HEK293 (cell line): ENCODE measurements at regions not wholly inside any gene's neighbourhood (a gene's known extent, or its start where the extent isn't known, plus 50 kb on each side); places are given as distances from the start of the nearest gene placed in this dataset.

Experiments used
- CTCF ChIA-PET: fragments of 350-600 bp; formaldehyde crosslinking; extraction: SDS; loops from one replicate; lab custom pipeline; 2021; ENCODE audit warnings: antibody characterized with exemption; lab: Yijun Ruan, JAX
- POLR2A ChIA-PET: fragments of 300-600 bp; formaldehyde crosslinking; extraction: SDS; loops from one replicate; lab custom pipeline; 2020; ENCODE audit warnings: antibody characterized with exemption, inconsistent platforms; lab: Yijun Ruan, JAX
- H3K27ac ChIP-seq: fragments of 200-500 bp; sonication (Bioruptor generic); 2 replicates; pipeline ENCODE4 v1.5.1; 2014; ENCODE audit warnings: low read depth, low read length, control low read depth, inconsistent platforms; ENCODE audit errors: extremely low read depth
- H3K36me3 ChIP-seq, 2 experiments: fragments of 200-500 bp in 1 of 2; sonication (Bioruptor generic) in 1 of 2; 1 replicate in 1 of 2; 2 replicates in 1 of 2; pipeline ENCODE4 v1.5.1; 2014 to 2017; ENCODE audit warnings: inconsistent platforms in 2 of 2, low read length in 2 of 2; ENCODE audit not compliant: control insufficient read depth in 2 of 2, insufficient read depth in 1 of 2
- H3K4me1 ChIP-seq: fragments of 200-500 bp; sonication (Bioruptor generic); 2 replicates; pipeline ENCODE4 v1.5.1; 2014; ENCODE audit warnings: mild to moderate bottlenecking, low read length, inconsistent platforms; ENCODE audit not compliant: control insufficient read depth, insufficient read depth
- H3K4me3 ChIP-seq: 2 replicates; pipeline ENCODE4 v1.5.1; 2011; ENCODE audit warnings: low read depth, mild to moderate bottlenecking, control low read depth, low read length, moderate library complexity
- H3K9me3 ChIP-seq: fragments of 200-500 bp; sonication (Bioruptor generic); 2 replicates; pipeline ENCODE4 v1.5.1; 2014; ENCODE audit warnings: low read depth, low read length, inconsistent platforms; ENCODE audit not compliant: control insufficient read depth, insufficient read depth
- GLIS1 ChIP-seq: fragments of 450-650 bp; formaldehyde crosslinking; IDR thresholded peaks from 2 replicates; pipeline ENCODE4 v1.5.1; 2016; ENCODE audit warnings: missing biosample characterization, missing genetic modification characterization
- KLF8 ChIP-seq: fragments of 450-650 bp; formaldehyde crosslinking; IDR thresholded peaks from 2 replicates; pipeline ENCODE4 v1.5.1; 2016; ENCODE audit warnings: missing biosample characterization, missing genetic modification characterization
- REST ChIP-seq: fragments of 450-650 bp; formaldehyde crosslinking; IDR thresholded peaks from 2 replicates; pipeline ENCODE4 v1.5.1; 2016; ENCODE audit warnings: missing biosample characterization, missing genetic modification characterization
- SP7 ChIP-seq: fragments of 450-650 bp; formaldehyde crosslinking; IDR thresholded peaks from 2 replicates; pipeline ENCODE4 v1.5.1; 2016; ENCODE audit warnings: missing biosample characterization, missing genetic modification characterization
- TRIM28 ChIP-seq: IDR thresholded peaks from 2 replicates; pipeline ENCODE4 v1.6.1; 2011; ENCODE audit warnings: low read length, control low read depth, borderline replicate concordance
- ZBTB20 ChIP-seq: fragments of 450-650 bp; formaldehyde crosslinking; IDR thresholded peaks from 2 replicates; pipeline ENCODE4 v1.5.1; 2016; ENCODE audit warnings: missing biosample characterization, missing genetic modification characterization
- ZBTB6 ChIP-seq: fragments of 450-650 bp; formaldehyde crosslinking; IDR thresholded peaks from 2 replicates; pipeline ENCODE4 v1.5.1; 2017; ENCODE audit warnings: missing biosample characterization, missing genetic modification characterization
- ZNF112 ChIP-seq: fragments of 450-650 bp; formaldehyde crosslinking; IDR thresholded peaks from 2 replicates; pipeline ENCODE4 v1.5.0; 2017; ENCODE audit warnings: missing biosample characterization, missing genetic modification characterization
- ZNF121 ChIP-seq: fragments of 450-650 bp; formaldehyde crosslinking; IDR thresholded peaks from 2 replicates; pipeline ENCODE4 v1.5.1; 2016; ENCODE audit warnings: missing biosample characterization, missing genetic modification characterization
- ZNF146 ChIP-seq: fragments of 450-650 bp; formaldehyde crosslinking; IDR thresholded peaks from 2 replicates; pipeline ENCODE4 v1.5.1; 2016; ENCODE audit warnings: missing biosample characterization, missing genetic modification characterization
- ZNF18 ChIP-seq: fragments of 450-650 bp; formaldehyde crosslinking; IDR thresholded peaks from 2 replicates; pipeline ENCODE4 v1.5.1; 2016; ENCODE audit warnings: missing biosample characterization, missing genetic modification characterization
- ZNF19 ChIP-seq: fragments of 450-650 bp; formaldehyde crosslinking; IDR thresholded peaks from 2 replicates; pipeline ENCODE4; 2016; ENCODE audit warnings: missing biosample characterization, missing genetic modification characterization, low read depth
- ZNF202 ChIP-seq: fragments of 450-650 bp; formaldehyde crosslinking; IDR thresholded peaks from 2 replicates; pipeline ENCODE4 v1.5.1; 2016; ENCODE audit warnings: missing biosample characterization, missing genetic modification characterization, borderline replicate concordance
- ZNF248 ChIP-seq: fragments of 450-650 bp; formaldehyde crosslinking; IDR thresholded peaks from 2 replicates; pipeline ENCODE4 v1.5.1; 2017; ENCODE audit warnings: missing biosample characterization, missing genetic modification characterization
- ZNF335 ChIP-seq: fragments of 450-650 bp; formaldehyde crosslinking; conservative IDR thresholded peaks from 2 replicates; pipeline ENCODE4 v1.5.1; 2016; ENCODE audit warnings: missing biosample characterization, missing genetic modification characterization
- ZNF341 ChIP-seq: fragments of 450-650 bp; formaldehyde crosslinking; IDR thresholded peaks from 2 replicates; pipeline ENCODE4; 2016; ENCODE audit warnings: low read depth, missing biosample characterization, missing genetic modification characterization
- ZNF354C ChIP-seq: fragments of 450-650 bp; formaldehyde crosslinking; IDR thresholded peaks from 2 replicates; pipeline ENCODE4 v1.5.1; 2016; ENCODE audit warnings: missing biosample characterization, missing genetic modification characterization, low read depth, borderline replicate concordance
- ZNF394 ChIP-seq: fragments of 450-650 bp; formaldehyde crosslinking; IDR thresholded peaks from 2 replicates; pipeline ENCODE4 v1.5.1; 2016; ENCODE audit warnings: missing biosample characterization, missing genetic modification characterization, mild to moderate bottlenecking, moderate library complexity, borderline replicate concordance
- ZNF423 ChIP-seq: fragments of 450-650 bp; formaldehyde crosslinking; IDR thresholded peaks from 2 replicates; pipeline ENCODE4 v1.5.1; 2016; ENCODE audit warnings: missing biosample characterization, missing genetic modification characterization
- ZNF426 ChIP-seq: fragments of 450-650 bp; formaldehyde crosslinking; IDR thresholded peaks from 2 replicates; pipeline ENCODE4 v1.5.1; 2017; ENCODE audit warnings: missing biosample characterization, missing genetic modification characterization, mild to moderate bottlenecking, inconsistent platforms, moderate library complexity
- ZNF513 ChIP-seq: fragments of 450-650 bp; IDR thresholded peaks from 2 replicates; pipeline ENCODE4 v1.5.1; 2018; ENCODE audit warnings: missing biosample characterization, missing genetic modification characterization
- ZNF621 ChIP-seq: fragments of 450-650 bp; formaldehyde crosslinking; IDR thresholded peaks from 2 replicates; pipeline ENCODE4 v1.5.1; 2017; ENCODE audit warnings: missing biosample characterization, missing genetic modification characterization
- ZNF624 ChIP-seq: fragments of 450-650 bp; formaldehyde crosslinking; IDR thresholded peaks from 2 replicates; pipeline ENCODE4 v1.5.1; 2017; ENCODE audit warnings: missing biosample characterization, missing genetic modification characterization
- ZNF654 ChIP-seq: fragments of 450-650 bp; formaldehyde crosslinking; IDR thresholded peaks from 2 replicates; pipeline ENCODE4 v1.5.1; 2016; ENCODE audit warnings: low read depth, missing biosample characterization, missing genetic modification characterization
- ZNF658 ChIP-seq: fragments of 450-650 bp; formaldehyde crosslinking; IDR thresholded peaks from 2 replicates; pipeline ENCODE4; 2016; ENCODE audit warnings: missing biosample characterization, missing genetic modification characterization
- ZNF677 ChIP-seq: fragments of 450-650 bp; IDR thresholded peaks from 2 replicates; pipeline ENCODE4 v1.5.0; 2018; ENCODE audit warnings: missing biosample characterization, mild to moderate bottlenecking, missing genetic modification characterization, moderate library complexity
- ZNF785 ChIP-seq: fragments of 450-650 bp; formaldehyde crosslinking; IDR thresholded peaks from 2 replicates; pipeline ENCODE4 v1.5.1; 2016; ENCODE audit warnings: missing biosample characterization, missing genetic modification characterization
- ZNF830 ChIP-seq: fragments of 450-650 bp; IDR thresholded peaks from 2 replicates; pipeline ENCODE4 v1.5.0; 2018; ENCODE audit warnings: missing biosample characterization, missing genetic modification characterization, low read depth, mild to moderate bottlenecking, moderate library complexity

GRCh38 chr4:126018274-126018673, 703.5 kb downstream of the FAT4 start:
- Histone ChIP-seq H3K36me3 (no peaks in the 10 kb centered on the region), H3K4me3 (no peak overlapping the region), H3K9me3 (no peaks in the 10 kb centered on the region), H3K4me1 (no peaks in the 10 kb centered on the region), H3K27ac (no peak overlapping the region)
- TF ChIP-seq GLIS1 (tag by site-specific recombination), result no peak
- no peak for TF ChIP-seq ZNF423 (tag by site-specific recombination)
- no peak for TF ChIP-seq ZNF830 (tag by site-specific recombination)
- no peak for TF ChIP-seq ZNF341 (tag by site-specific recombination)
- no peak for TF ChIP-seq ZNF624 (tag by site-specific recombination)
- no peak for TF ChIP-seq SP7
- no peak for TF ChIP-seq ZNF335 (tag by site-specific recombination)
- no peak for TF ChIP-seq ZNF146 (tag by site-specific recombination)
- TF ChIP-seq ZNF202 (tag by site-specific recombination), result no peak
- no peak for TF ChIP-seq KLF8 (tag by site-specific recombination)
- TF ChIP-seq ZBTB20 (tag by site-specific recombination), result no peak
- ChIA-PET CTCF (no interaction called here), POLR2A (no interaction called here)

- CTCF ChIA-PET, result interaction anchor here (0.6 kb wide), 1 partner anchor 865 kb away, joined by 3 read pairs; no protein-coding TSS in a partner anchor
- H3K27ac ChIP-seq, result no peak overlapping the region
- POLR2A ChIA-PET, result no interaction called here
- no peak for TF ChIP-seq ZNF654 (tag by site-specific recombination)
- no peak for TF ChIP-seq ZNF354C (tag by site-specific recombination)
- no peak for TF ChIP-seq ZNF18 (tag by site-specific recombination)
- no peak for TF ChIP-seq ZBTB6 (tag by site-specific recombination)
- no peak for TF ChIP-seq ZNF513
- no peak for TF ChIP-seq REST (tag by site-specific recombination)
- TF ChIP-seq ZNF121 (tag by site-specific recombination), result no peak
- no peak for TF ChIP-seq KLF8 (tag by site-specific recombination)
- TF ChIP-seq ZNF394 (tag by site-specific recombination), result no peak
- TF ChIP-seq ZNF112, result no peak
- no peak for TF ChIP-seq ZNF785 (tag by site-specific recombination)
- no peak for TF ChIP-seq ZNF677 (tag by site-specific recombination)
- TF ChIP-seq ZNF248, result no peak
- TF ChIP-seq ZNF658, result no peak
- TF ChIP-seq TRIM28, result no peak
- TF ChIP-seq ZNF426 (tag by site-specific recombination), result no peak
- no peak for TF ChIP-seq ZNF19
- no peak for TF ChIP-seq ZNF621 (tag by site-specific recombination)
These were observed 709.1 kb downstream of the FAT4 start for GRCh38 chr4:126023896-126024295.

More at GRCh38 chr4:126023896-126024295, 709.1 kb downstream of the FAT4 start:
- H3K36me3 ChIP-seq, result no peaks in the 10 kb centered on the region
- H3K4me3 ChIP-seq, result no peak overlapping the region
- no peaks in the 10 kb centered on the region for H3K4me1 ChIP-seq
- H3K9me3 ChIP-seq, result no peaks in the 10 kb centered on the region
